HCT116 (cell line): ENCODE measurements at regions not wholly inside any gene's neighbourhood (a gene's known extent, or its start where the extent isn't known, plus 50 kb on each side); places are given as distances from the start of the nearest gene placed in this dataset.

Experiments
- EGR1 ChIP-seq: IDR thresholded peaks from 2 replicates; pipeline ENCODE4 v1.6.1; 2012; ENCODE audit warnings: low read depth
- EZH2 ChIP-seq: fragments of 200-600 bp; sonication (generic); IDR thresholded peaks from 2 replicates; pipeline ENCODE4 v1.6.1; 2017; ENCODE audit warnings: antibody characterized with exemption, mixed run types
- EZH2phosphoT487 ChIP-seq: fragments of 200-600 bp; IDR thresholded peaks from 2 replicates; pipeline ENCODE4 v1.6.1; 2018; ENCODE audit warnings: antibody characterized with exemption, borderline replicate concordance
- POLR2A ChIP-seq: IDR thresholded peaks from 2 replicates; pipeline ENCODE4 v1.7.0; 2011; ENCODE audit warnings: borderline replicate concordance; ENCODE audit not compliant: insufficient read depth, insufficient read length; ENCODE audit errors: extremely low read depth
- POLR2AphosphoS5 ChIP-seq: IDR thresholded peaks from 2 replicates; pipeline ENCODE4 v1.6.1; 2011; ENCODE audit warnings: mild to moderate bottlenecking, low read depth, low read length, moderate library complexity
- SIN3A ChIP-seq: IDR thresholded peaks from 2 replicates; pipeline ENCODE4 v1.6.1; 2012; ENCODE audit warnings: low read depth
- SP1 ChIP-seq: IDR thresholded peaks from 2 replicates; pipeline ENCODE4 v1.6.1; 2012; ENCODE audit warnings: low read depth
- YY1 ChIP-seq: IDR thresholded peaks from 2 replicates; pipeline ENCODE4 v1.6.1; 2011; ENCODE audit warnings: low read length, low read depth, moderate library complexity, mild to moderate bottlenecking; ENCODE audit not compliant: insufficient replicate concordance; ENCODE audit errors: extremely low read depth
- TF ChIP-seq, protein P1 (sequence below), 3 experiments: fragments of 200-600 bp in 1 of 3; sonication (generic) in 1 of 3; IDR thresholded peaks in 2 of 3; conservative IDR thresholded peaks in 1 of 3; 2 replicates each; pipeline ENCODE4 v1.5.1; 2012 to 2017; ENCODE audit warnings: low read depth in 2 of 3, low read length in 2 of 3, antibody characterized with exemption in 1 of 3, borderline replicate concordance in 1 of 3, control low read depth in 1 of 3, mild to moderate bottlenecking in 1 of 3, mixed read lengths in 1 of 3, mixed run types in 1 of 3, moderate library complexity in 1 of 3; ENCODE audit not compliant: insufficient read depth in 1 of 3
- TF ChIP-seq, protein P2 (sequence below): IDR thresholded peaks from 2 replicates; pipeline ENCODE4 v1.6.1; 2012; ENCODE audit warnings: low read depth
- TF ChIP-seq, protein P3 (sequence below): IDR thresholded peaks from 2 replicates; pipeline ENCODE4 v1.6.1; 2011; ENCODE audit warnings: mild to moderate bottlenecking, low read length, moderate library complexity; ENCODE audit not compliant: insufficient replicate concordance; ENCODE audit errors: extremely low read depth
- TF ChIP-seq, protein P4 (sequence below): IDR thresholded peaks from 2 replicates; pipeline ENCODE4 v1.6.1; 2012

DNA sequence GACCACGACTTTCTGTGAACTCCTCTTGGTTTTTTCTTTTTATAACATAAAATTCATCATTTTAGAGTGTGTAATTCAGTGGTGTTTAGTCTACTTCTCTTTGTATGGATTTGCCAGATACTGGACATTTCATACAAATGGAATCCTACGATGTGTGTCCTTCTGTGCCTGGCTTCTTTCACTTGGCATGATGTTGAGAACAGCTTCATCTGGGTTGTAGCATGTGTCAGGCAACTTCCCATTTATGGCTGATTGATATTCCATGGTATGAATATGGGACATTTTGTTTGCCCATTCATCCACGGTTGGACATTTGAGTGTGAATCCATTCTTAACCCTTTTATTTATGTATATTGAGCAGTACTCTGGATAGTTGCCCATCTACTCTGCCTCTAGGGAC, 82.7 kb upstream of the KLF13 start:
- TF ChIP-seq, protein P1, sequence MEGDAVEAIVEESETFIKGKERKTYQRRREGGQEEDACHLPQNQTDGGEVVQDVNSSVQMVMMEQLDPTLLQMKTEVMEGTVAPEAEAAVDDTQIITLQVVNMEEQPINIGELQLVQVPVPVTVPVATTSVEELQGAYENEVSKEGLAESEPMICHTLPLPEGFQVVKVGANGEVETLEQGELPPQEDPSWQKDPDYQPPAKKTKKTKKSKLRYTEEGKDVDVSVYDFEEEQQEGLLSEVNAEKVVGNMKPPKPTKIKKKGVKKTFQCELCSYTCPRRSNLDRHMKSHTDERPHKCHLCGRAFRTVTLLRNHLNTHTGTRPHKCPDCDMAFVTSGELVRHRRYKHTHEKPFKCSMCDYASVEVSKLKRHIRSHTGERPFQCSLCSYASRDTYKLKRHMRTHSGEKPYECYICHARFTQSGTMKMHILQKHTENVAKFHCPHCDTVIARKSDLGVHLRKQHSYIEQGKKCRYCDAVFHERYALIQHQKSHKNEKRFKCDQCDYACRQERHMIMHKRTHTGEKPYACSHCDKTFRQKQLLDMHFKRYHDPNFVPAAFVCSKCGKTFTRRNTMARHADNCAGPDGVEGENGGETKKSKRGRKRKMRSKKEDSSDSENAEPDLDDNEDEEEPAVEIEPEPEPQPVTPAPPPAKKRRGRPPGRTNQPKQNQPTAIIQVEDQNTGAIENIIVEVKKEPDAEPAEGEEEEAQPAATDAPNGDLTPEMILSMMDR (IDR thresholded peaks at IDR 0.05 in 2 of 3, conservative IDR thresholded peaks at IDR 0.05 in 1 of 3; ENCODE audit: borderline replicate concordance in 1 of 3, insufficient read depth in 1 of 3, low read depth in 2 of 3, low read length in 2 of 3) = no peak
- TF ChIP-seq, protein P2, sequence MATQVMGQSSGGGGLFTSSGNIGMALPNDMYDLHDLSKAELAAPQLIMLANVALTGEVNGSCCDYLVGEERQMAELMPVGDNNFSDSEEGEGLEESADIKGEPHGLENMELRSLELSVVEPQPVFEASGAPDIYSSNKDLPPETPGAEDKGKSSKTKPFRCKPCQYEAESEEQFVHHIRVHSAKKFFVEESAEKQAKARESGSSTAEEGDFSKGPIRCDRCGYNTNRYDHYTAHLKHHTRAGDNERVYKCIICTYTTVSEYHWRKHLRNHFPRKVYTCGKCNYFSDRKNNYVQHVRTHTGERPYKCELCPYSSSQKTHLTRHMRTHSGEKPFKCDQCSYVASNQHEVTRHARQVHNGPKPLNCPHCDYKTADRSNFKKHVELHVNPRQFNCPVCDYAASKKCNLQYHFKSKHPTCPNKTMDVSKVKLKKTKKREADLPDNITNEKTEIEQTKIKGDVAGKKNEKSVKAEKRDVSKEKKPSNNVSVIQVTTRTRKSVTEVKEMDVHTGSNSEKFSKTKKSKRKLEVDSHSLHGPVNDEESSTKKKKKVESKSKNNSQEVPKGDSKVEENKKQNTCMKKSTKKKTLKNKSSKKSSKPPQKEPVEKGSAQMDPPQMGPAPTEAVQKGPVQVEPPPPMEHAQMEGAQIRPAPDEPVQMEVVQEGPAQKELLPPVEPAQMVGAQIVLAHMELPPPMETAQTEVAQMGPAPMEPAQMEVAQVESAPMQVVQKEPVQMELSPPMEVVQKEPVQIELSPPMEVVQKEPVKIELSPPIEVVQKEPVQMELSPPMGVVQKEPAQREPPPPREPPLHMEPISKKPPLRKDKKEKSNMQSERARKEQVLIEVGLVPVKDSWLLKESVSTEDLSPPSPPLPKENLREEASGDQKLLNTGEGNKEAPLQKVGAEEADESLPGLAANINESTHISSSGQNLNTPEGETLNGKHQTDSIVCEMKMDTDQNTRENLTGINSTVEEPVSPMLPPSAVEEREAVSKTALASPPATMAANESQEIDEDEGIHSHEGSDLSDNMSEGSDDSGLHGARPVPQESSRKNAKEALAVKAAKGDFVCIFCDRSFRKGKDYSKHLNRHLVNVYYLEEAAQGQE = no peak
- no peak for TF ChIP-seq SP1
- TF ChIP-seq, protein P3, sequence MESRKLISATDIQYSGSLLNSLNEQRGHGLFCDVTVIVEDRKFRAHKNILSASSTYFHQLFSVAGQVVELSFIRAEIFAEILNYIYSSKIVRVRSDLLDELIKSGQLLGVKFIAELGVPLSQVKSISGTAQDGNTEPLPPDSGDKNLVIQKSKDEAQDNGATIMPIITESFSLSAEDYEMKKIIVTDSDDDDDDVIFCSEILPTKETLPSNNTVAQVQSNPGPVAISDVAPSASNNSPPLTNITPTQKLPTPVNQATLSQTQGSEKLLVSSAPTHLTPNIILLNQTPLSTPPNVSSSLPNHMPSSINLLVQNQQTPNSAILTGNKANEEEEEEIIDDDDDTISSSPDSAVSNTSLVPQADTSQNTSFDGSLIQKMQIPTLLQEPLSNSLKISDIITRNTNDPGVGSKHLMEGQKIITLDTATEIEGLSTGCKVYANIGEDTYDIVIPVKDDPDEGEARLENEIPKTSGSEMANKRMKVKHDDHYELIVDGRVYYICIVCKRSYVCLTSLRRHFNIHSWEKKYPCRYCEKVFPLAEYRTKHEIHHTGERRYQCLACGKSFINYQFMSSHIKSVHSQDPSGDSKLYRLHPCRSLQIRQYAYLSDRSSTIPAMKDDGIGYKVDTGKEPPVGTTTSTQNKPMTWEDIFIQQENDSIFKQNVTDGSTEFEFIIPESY = no peak
- TF ChIP-seq YY1 = no peak
- TF ChIP-seq POLR2A = no peak
- TF ChIP-seq, protein P4, sequence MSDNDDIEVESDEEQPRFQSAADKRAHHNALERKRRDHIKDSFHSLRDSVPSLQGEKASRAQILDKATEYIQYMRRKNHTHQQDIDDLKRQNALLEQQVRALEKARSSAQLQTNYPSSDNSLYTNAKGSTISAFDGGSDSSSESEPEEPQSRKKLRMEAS = no peak
- no peak for TF ChIP-seq EZH2phosphoT487
- TF ChIP-seq EGR1 = no peak
- no peak for TF ChIP-seq EZH2
- no peak for TF ChIP-seq POLR2AphosphoS5
- no peak for TF ChIP-seq SIN3A
